ENCODE measurements at regions not wholly inside any gene's neighbourhood (a gene's known extent, or its start where the extent isn't known, plus 50 kb on each side); places are given as distances from the start of the nearest gene placed in this dataset.

- H3K36me3 ChIP-seq, result no peaks in the 10 kb centered on the region
- intact Hi-C loops (cut with DNase I; ENCODE audit: low total_unique reads), result no loop called here
- TF ChIP-seq, protein P1, sequence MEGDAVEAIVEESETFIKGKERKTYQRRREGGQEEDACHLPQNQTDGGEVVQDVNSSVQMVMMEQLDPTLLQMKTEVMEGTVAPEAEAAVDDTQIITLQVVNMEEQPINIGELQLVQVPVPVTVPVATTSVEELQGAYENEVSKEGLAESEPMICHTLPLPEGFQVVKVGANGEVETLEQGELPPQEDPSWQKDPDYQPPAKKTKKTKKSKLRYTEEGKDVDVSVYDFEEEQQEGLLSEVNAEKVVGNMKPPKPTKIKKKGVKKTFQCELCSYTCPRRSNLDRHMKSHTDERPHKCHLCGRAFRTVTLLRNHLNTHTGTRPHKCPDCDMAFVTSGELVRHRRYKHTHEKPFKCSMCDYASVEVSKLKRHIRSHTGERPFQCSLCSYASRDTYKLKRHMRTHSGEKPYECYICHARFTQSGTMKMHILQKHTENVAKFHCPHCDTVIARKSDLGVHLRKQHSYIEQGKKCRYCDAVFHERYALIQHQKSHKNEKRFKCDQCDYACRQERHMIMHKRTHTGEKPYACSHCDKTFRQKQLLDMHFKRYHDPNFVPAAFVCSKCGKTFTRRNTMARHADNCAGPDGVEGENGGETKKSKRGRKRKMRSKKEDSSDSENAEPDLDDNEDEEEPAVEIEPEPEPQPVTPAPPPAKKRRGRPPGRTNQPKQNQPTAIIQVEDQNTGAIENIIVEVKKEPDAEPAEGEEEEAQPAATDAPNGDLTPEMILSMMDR (IDR thresholded peaks at IDR 0.05), result no peak
- TF ChIP-seq POLR2AphosphoS5 (IDR thresholded peaks at IDR 0.05), result no peak
- no peak for TF ChIP-seq POLR2A (IDR thresholded peaks at IDR 0.05)
- TF ChIP-seq EP300 (IDR thresholded peaks at IDR 0.05), result no peak
- no peaks in the 10 kb centered on the region for H3K9me3 ChIP-seq
- H3K27me3 ChIP-seq, result no peaks in the 10 kb centered on the region
- no peak for DNase-seq
- H3K4me1 ChIP-seq, result no peaks in the 10 kb centered on the region
- no peak overlapping the region for H3K4me3 ChIP-seq
- WGBS, 5 donors, result 44 to 52% (median 47%) methylated on average over 2 of the region's 2 CpGs
- H3K27ac ChIP-seq, result no peak overlapping the region
Measured at GRCh38 chr2:107730898-107731297, 95.8 kb upstream of the RGPD4 start.

DNA sequence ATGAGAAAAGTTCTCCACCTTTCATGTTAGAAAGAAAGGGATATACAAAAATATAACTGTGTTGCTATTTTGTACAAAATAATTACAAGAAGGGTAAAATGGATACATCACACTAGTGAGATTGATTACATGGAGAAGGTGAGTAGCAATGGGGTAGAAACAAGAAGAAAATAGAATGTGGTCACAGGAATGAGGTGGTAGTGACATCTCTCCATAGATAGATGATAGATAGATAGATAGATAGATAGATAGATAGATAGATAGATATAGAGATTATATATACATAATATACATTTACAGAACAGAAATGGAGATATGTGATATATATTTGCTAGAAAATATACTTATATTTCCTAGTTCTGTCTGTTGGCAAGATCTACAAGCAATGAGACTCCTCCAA, 95.3 kb upstream of the RGPD4 start:
- no peaks in the 10 kb centered on the region for H3K36me3 ChIP-seq
- H3K4me1 ChIP-seq, result no peaks in the 10 kb centered on the region
- intact Hi-C loops (cut with DNase I; ENCODE audit: low total_unique reads), result no loop called here
- H3K27me3 ChIP-seq, result no peaks in the 10 kb centered on the region
- DNase-seq, result no peak
- TF ChIP-seq POLR2AphosphoS5 (IDR thresholded peaks at IDR 0.05), result no peak
- TF ChIP-seq, protein P1 (IDR thresholded peaks at IDR 0.05), result no peak
- no peak for TF ChIP-seq EP300 (IDR thresholded peaks at IDR 0.05)
- TF ChIP-seq POLR2A (IDR thresholded peaks at IDR 0.05), result no peak
- no peak overlapping the region for H3K27ac ChIP-seq
- H3K4me3 ChIP-seq, result no peak overlapping the region
- no peaks in the 10 kb centered on the region for H3K9me3 ChIP-seq

- H3K9me3 ChIP-seq, result no peaks in the 10 kb centered on the region
- H3K36me3 ChIP-seq, result no peaks in the 10 kb centered on the region
- no peaks in the 10 kb centered on the region for H3K4me1 ChIP-seq
- 74 to 87% (median 78%) methylated on average over 2 of the region's 2 CpGs for WGBS, 5 donors
- H3K27me3 ChIP-seq, result no peaks in the 10 kb centered on the region
- intact Hi-C loops (cut with DNase I; ENCODE audit: low total_unique reads), result no loop called here
- no peak for DNase-seq
- no peak overlapping the region for H3K27ac ChIP-seq
- TF ChIP-seq, protein P1 (IDR thresholded peaks at IDR 0.05), result no peak
- TF ChIP-seq EP300 (IDR thresholded peaks at IDR 0.05), result no peak
- TF ChIP-seq POLR2A (IDR thresholded peaks at IDR 0.05), result no peak
- no peak for TF ChIP-seq POLR2AphosphoS5 (IDR thresholded peaks at IDR 0.05)
- no peak overlapping the region for H3K4me3 ChIP-seq
Measured at GRCh38 chr2:107735201-107735600, 91.5 kb upstream of the RGPD4 start.

- Histone ChIP-seq H3K27me3 (no peaks in the 10 kb centered on the region), H3K36me3 (no peaks in the 10 kb centered on the region), H3K4me1 (peaks cover 0 to 6% (median 0%) of the 10 kb centered on the region in 4 donors), H3K4me3 (no peak overlapping the region), H3K27ac (no peak overlapping the region), H3K9me3 (no peaks in the 10 kb centered on the region)
- no peak for TF ChIP-seq POLR2AphosphoS5 (IDR thresholded peaks at IDR 0.05)
- TF ChIP-seq, protein P1 (IDR thresholded peaks at IDR 0.05), result no peak
- TF ChIP-seq POLR2A (IDR thresholded peaks at IDR 0.05), result no peak
- no peak for TF ChIP-seq EP300 (IDR thresholded peaks at IDR 0.05)
- DNase-seq, result no peak
- intact Hi-C loops (cut with DNase I; ENCODE audit: low total_unique reads), result no loop called here
Measured at GRCh38 chr2:107737756-107738155, 88.9 kb upstream of the RGPD4 start.

All from stomach (tissue), 8 donors.